ENCODE measurements at regions not wholly inside any gene's neighbourhood (a gene's known extent, or its start where the extent isn't known, plus 50 kb on each side); places are given as distances from the start of the nearest gene placed in this dataset.
A peak's percentile ranks its signal among the peaks of the same experiment; 100 is the strongest.

DNA sequence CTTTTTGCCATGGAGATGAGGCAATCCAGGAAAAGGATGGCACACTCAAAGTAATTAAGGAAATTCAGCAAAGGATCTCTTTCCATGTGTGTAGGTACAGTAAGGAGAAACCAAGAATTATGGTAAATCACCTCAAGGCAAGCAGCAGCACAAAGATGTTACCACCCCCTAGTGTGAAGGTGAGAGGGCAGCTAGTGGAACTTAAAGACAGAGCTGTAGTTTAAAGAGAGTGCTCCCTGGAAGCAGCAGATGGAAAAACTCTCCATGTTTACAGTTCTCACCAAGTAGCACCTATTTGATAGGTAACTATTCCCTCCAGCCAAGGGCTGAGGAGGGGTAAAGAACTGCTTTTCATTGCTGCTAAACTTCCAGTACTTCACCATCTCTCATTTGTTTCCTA, 860.4 kb upstream of the CRIM1 start:
- H2BK120ac ChIP-seq (replicated peaks; ENCODE audit: low read depth, low read length): no peak overlapping the region
- no peak overlapping the region for H3K56ac ChIP-seq (replicated peaks; ENCODE audit: insufficient read length, low read depth, low read length)
- H3K9ac ChIP-seq (replicated peaks in 1 of 4; ENCODE audit: extremely low read depth in 1 of 4, low read depth in 3 of 4, low read length in 3 of 4): no peak overlapping the region
- no peak overlapping the region for H3K14ac ChIP-seq (ENCODE audit: insufficient read length)
- no peaks in the 10 kb centered on the region for H3K27me3 ChIP-seq (replicated peaks in 1 of 4; ENCODE audit: control insufficient read depth in 3 of 4, extremely low read depth in 1 of 4, insufficient read depth in 3 of 4, low read length in 3 of 4)
- no peak overlapping the region for H4K91ac ChIP-seq (replicated peaks; ENCODE audit: insufficient read length, low read length)
- no peaks in the 10 kb centered on the region for H3K23me2 ChIP-seq (ENCODE audit: low read depth, low read length)
- H3K4me1 ChIP-seq (replicated peaks in 1 of 4; ENCODE audit: control insufficient read depth in 3 of 4, insufficient read depth in 4 of 4, low read length in 3 of 4): no peaks in the 10 kb centered on the region; a peak in 1 of 7 replicates
- ChIA-PET POLR2A (ENCODE audit: partially characterized antibody) (interaction anchor here (0.6 kb wide), 1 partner anchor 425 kb away, joined by 4 read pairs; no protein-coding TSS in a partner anchor), CTCF (ENCODE audit: partially characterized antibody) (no interaction called here)
- H3K36me3 ChIP-seq (ENCODE audit: control insufficient read depth in 2 of 4, insufficient read depth in 4 of 4, low read length in 3 of 4): no peaks in the 10 kb centered on the region
- no peaks in the 10 kb centered on the region for H3K79me2 ChIP-seq (ENCODE audit: control insufficient read depth in 1 of 2, insufficient read depth in 2 of 2, low read length in 2 of 2)
- DNase-seq (ENCODE audit: low read depth in 1 of 2, low spot score in 2 of 2) (no peak), FAIRE-seq (no peak)
- H4K8ac ChIP-seq (ENCODE audit: extremely low read depth, insufficient read depth, low read length): no peak overlapping the region
- no peaks in the 10 kb centered on the region for H3K79me1 ChIP-seq (ENCODE audit: low read depth, low read length)
- no peak overlapping the region for H3K4me3 ChIP-seq (ENCODE audit: extremely low read depth in 1 of 4, insufficient read depth in 2 of 4, low read depth in 3 of 4, low read length in 4 of 4)
- no peak overlapping the region for H3K18ac ChIP-seq (ENCODE audit: extremely low read depth, low read length)
- H2BK5ac ChIP-seq (ENCODE audit: low read depth, low read length): no peak overlapping the region
- H3K9me3 ChIP-seq (ENCODE audit: insufficient read depth in 2 of 2, low read depth in 1 of 2, low read length in 1 of 2): no peaks in the 10 kb centered on the region
- H3K4ac ChIP-seq (replicated peaks; ENCODE audit: insufficient read length, low read depth, low read length): no peak overlapping the region
- no peak overlapping the region for H2BK20ac ChIP-seq (ENCODE audit: low read length)
- H2BK12ac ChIP-seq (ENCODE audit: low read depth, low read length): no peak overlapping the region
- H3K4me2 ChIP-seq (ENCODE audit: insufficient read depth in 1 of 2, low read depth in 2 of 2, low read length in 2 of 2): no peak overlapping the region
- H2BK15ac ChIP-seq (ENCODE audit: low read length): no peak overlapping the region
- no peaks in the 10 kb centered on the region for H4K20me1 ChIP-seq (replicated peaks in 1 of 2; ENCODE audit: control insufficient read depth in 1 of 2, insufficient read depth in 2 of 2, low read length in 2 of 2)
- no peak overlapping the region for H3K23ac ChIP-seq (ENCODE audit: insufficient read length)
- H3K27ac ChIP-seq (ENCODE audit: low read depth, low read length): no peak overlapping the region
- H2AFZ ChIP-seq (ENCODE audit: low read length): peak overlapping the region; percentile 96
- no peak overlapping the region for H2AK5ac ChIP-seq (ENCODE audit: low read depth, low read length)
- no peak overlapping the region for H4K5ac ChIP-seq (ENCODE audit: insufficient read length, low read depth, low read length)
- TF ChIP-seq CREB1 (IDR thresholded peaks at IDR 0.05) (no peak), MAX (IDR thresholded peaks at IDR 0.05) (no peak), POLR2A (IDR thresholded peaks at IDR 0.05; ENCODE audit: control extremely low read depth in 1 of 2, low read depth in 2 of 2, low read length in 2 of 2) (no peak), BACH1 (IDR thresholded peaks at IDR 0.05; ENCODE audit: low read length) (no peak), SAP30 (IDR thresholded peaks at IDR 0.05; ENCODE audit: insufficient read depth, insufficient replicate concordance, low read length) (no peak), KDM5A (IDR thresholded peaks at IDR 0.05; ENCODE audit: low read length) (no peak)

All from H1 (cell line).